ENCODE measurements at regions not wholly inside any gene's neighbourhood (a gene's known extent, or its start where the extent isn't known, plus 50 kb on each side); places are given as distances from the start of the nearest gene placed in this dataset.

DNA sequence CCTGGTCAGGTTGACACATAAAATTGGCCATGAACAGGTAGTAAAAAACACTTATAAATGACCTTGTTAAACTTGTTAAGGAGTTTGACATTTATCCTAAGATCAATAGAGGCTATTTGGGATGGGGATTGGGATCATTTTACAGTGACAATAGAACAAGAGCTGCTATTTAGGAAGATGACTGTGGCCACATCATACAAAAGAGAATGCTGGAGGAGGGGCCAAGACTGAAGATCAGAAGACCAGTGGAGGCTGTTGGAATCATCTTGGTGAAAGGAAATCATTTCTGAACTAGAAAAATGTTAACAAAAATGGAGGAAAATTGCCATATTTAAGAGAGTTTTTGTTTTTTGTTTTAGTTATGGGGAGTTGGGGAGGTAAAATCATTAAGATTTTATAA, 304.8 kb upstream of the TLE4 start:
- Histone ChIP-seq H3K36me3 (replicated peaks; ENCODE audit: low read depth, low read length) (no peaks in the 10 kb centered on the region), H3K79me2 (ENCODE audit: low read length) (no peaks in the 10 kb centered on the region), H3K9ac (ENCODE audit: low read length) (no peak overlapping the region), H3K4me1 (ENCODE audit: low read length) (no peaks in the 10 kb centered on the region), H3K9me3 (ENCODE audit: insufficient read depth, low read length) (0 out of 2 replicates have a peak, but pooled peaks cover 5% of the 10 kb centered on the region), H2AFZ (ENCODE audit: low read depth, low read length) (no peak overlapping the region), H3K27me3 (ENCODE audit: low read depth, low read length) (peaks cover 11% of the 10 kb centered on the region; the same call in 1 of the 2 replicates), H4K20me1 (ENCODE audit: insufficient read depth, low read length) (no peaks in the 10 kb centered on the region), H3K4me3 (ENCODE audit: low read length) (no peak overlapping the region), H3K27ac (ENCODE audit: low read length) (no peak overlapping the region), H3K4me2 (ENCODE audit: low read length) (no peak overlapping the region)
- TF ChIP-seq, protein P1, sequence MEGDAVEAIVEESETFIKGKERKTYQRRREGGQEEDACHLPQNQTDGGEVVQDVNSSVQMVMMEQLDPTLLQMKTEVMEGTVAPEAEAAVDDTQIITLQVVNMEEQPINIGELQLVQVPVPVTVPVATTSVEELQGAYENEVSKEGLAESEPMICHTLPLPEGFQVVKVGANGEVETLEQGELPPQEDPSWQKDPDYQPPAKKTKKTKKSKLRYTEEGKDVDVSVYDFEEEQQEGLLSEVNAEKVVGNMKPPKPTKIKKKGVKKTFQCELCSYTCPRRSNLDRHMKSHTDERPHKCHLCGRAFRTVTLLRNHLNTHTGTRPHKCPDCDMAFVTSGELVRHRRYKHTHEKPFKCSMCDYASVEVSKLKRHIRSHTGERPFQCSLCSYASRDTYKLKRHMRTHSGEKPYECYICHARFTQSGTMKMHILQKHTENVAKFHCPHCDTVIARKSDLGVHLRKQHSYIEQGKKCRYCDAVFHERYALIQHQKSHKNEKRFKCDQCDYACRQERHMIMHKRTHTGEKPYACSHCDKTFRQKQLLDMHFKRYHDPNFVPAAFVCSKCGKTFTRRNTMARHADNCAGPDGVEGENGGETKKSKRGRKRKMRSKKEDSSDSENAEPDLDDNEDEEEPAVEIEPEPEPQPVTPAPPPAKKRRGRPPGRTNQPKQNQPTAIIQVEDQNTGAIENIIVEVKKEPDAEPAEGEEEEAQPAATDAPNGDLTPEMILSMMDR (IDR thresholded peaks at IDR 0.05; ENCODE audit: low read depth, low read length), result no peak
- TF ChIP-seq EZH2phosphoT487 (IDR thresholded peaks at IDR 0.05; ENCODE audit: low read depth), result no peak

GRCh38 chr9:79268806-79269205, 303.0 kb upstream of the TLE4 start:
- no peak overlapping the region for H3K4me3 ChIP-seq (ENCODE audit: low read length)
- no peak overlapping the region for H2AFZ ChIP-seq (ENCODE audit: low read depth, low read length)
- H3K27ac ChIP-seq (ENCODE audit: low read length), result no peak overlapping the region
- H3K4me2 ChIP-seq (ENCODE audit: low read length), result no peak overlapping the region
- no peak for TF ChIP-seq EZH2phosphoT487 (IDR thresholded peaks at IDR 0.05; ENCODE audit: low read depth)
- TF ChIP-seq, protein P1 (IDR thresholded peaks at IDR 0.05; ENCODE audit: low read depth, low read length), result no peak
- peaks cover 11% of the 10 kb centered on the region; the same call in 1 of the 2 replicates for H3K27me3 ChIP-seq (ENCODE audit: low read depth, low read length)
- no peaks in the 10 kb centered on the region for H3K36me3 ChIP-seq (replicated peaks; ENCODE audit: low read depth, low read length)
- H3K4me1 ChIP-seq (ENCODE audit: low read length), result no peaks in the 10 kb centered on the region
- H3K9ac ChIP-seq (ENCODE audit: low read length), result no peak overlapping the region
- H4K20me1 ChIP-seq (ENCODE audit: insufficient read depth, low read length), result no peaks in the 10 kb centered on the region
- H3K9me3 ChIP-seq (ENCODE audit: insufficient read depth, low read length), result no peaks in the 10 kb centered on the region
- no peaks in the 10 kb centered on the region for H3K79me2 ChIP-seq (ENCODE audit: low read length)

- H3K9me3 ChIP-seq (ENCODE audit: insufficient read depth, low read length), result no peaks in the 10 kb centered on the region
- no peak overlapping the region for H3K27ac ChIP-seq (ENCODE audit: low read length)
- TF ChIP-seq EZH2phosphoT487 (IDR thresholded peaks at IDR 0.05; ENCODE audit: low read depth), result no peak
- TF ChIP-seq, protein P1 (IDR thresholded peaks at IDR 0.05; ENCODE audit: low read depth, low read length), result no peak
- H3K9ac ChIP-seq (ENCODE audit: low read length), result no peak overlapping the region
- H3K4me3 ChIP-seq (ENCODE audit: low read length), result no peak overlapping the region
- no peak overlapping the region for H3K4me2 ChIP-seq (ENCODE audit: low read length)
- no peak overlapping the region for H2AFZ ChIP-seq (ENCODE audit: low read depth, low read length)
- no peaks in the 10 kb centered on the region for H3K36me3 ChIP-seq (replicated peaks; ENCODE audit: low read depth, low read length)
- H3K4me1 ChIP-seq (ENCODE audit: low read length), result peaks cover 11% of the 10 kb centered on the region
- H4K20me1 ChIP-seq (ENCODE audit: insufficient read depth, low read length), result no peaks in the 10 kb centered on the region
- H3K27me3 ChIP-seq (ENCODE audit: low read depth, low read length), result no peaks in the 10 kb centered on the region
- H3K79me2 ChIP-seq (ENCODE audit: low read length), result no peaks in the 10 kb centered on the region
These were observed 298.5 kb upstream of the TLE4 start for GRCh38 chr9:79273311-79273710.

DNA sequence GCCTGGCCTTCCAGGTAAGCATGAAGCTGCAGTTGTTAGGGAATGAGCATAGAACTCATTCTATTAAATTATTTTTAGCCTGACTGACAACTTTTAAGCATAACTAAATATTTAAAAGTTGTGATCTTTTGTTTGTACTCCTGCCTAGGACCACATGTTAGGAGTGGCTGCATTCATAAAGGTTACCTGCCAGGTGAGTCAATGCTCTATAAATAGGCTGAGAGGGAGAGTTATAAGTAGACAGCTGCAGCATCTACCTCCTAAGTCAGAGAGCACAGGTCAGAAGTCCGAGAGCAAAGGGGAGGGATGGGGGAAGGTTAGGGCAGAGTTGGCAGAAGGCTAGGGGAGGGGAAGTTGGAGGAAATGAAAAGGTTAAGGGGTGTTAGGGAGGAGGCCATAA, 292.4 kb upstream of the TLE4 start:
- H2AFZ ChIP-seq (ENCODE audit: low read depth, low read length), result no peak overlapping the region
- no peaks in the 10 kb centered on the region for H4K20me1 ChIP-seq (ENCODE audit: insufficient read depth, low read length)
- no peak overlapping the region for H3K9ac ChIP-seq (ENCODE audit: low read length)
- H3K36me3 ChIP-seq (replicated peaks; ENCODE audit: low read depth, low read length), result no peaks in the 10 kb centered on the region
- no peak overlapping the region for H3K4me2 ChIP-seq (ENCODE audit: low read length)
- no peak overlapping the region for H3K27ac ChIP-seq (ENCODE audit: low read length)
- no peaks in the 10 kb centered on the region for H3K27me3 ChIP-seq (ENCODE audit: low read depth, low read length)
- no peaks in the 10 kb centered on the region for H3K79me2 ChIP-seq (ENCODE audit: low read length)
- no peaks in the 10 kb centered on the region for H3K9me3 ChIP-seq (ENCODE audit: insufficient read depth, low read length)
- TF ChIP-seq, protein P1 (IDR thresholded peaks at IDR 0.05; ENCODE audit: low read depth, low read length), result no peak
- TF ChIP-seq EZH2phosphoT487 (IDR thresholded peaks at IDR 0.05; ENCODE audit: low read depth), result no peak
- H3K4me1 ChIP-seq (ENCODE audit: low read length), result peaks cover 11% of the 10 kb centered on the region
- no peak overlapping the region for H3K4me3 ChIP-seq (ENCODE audit: low read length)
